ENCODE measurements at regions not wholly inside any gene's neighbourhood (a gene's known extent, or its start where the extent isn't known, plus 50 kb on each side); places are given as distances from the start of the nearest gene placed in this dataset.

DNA sequence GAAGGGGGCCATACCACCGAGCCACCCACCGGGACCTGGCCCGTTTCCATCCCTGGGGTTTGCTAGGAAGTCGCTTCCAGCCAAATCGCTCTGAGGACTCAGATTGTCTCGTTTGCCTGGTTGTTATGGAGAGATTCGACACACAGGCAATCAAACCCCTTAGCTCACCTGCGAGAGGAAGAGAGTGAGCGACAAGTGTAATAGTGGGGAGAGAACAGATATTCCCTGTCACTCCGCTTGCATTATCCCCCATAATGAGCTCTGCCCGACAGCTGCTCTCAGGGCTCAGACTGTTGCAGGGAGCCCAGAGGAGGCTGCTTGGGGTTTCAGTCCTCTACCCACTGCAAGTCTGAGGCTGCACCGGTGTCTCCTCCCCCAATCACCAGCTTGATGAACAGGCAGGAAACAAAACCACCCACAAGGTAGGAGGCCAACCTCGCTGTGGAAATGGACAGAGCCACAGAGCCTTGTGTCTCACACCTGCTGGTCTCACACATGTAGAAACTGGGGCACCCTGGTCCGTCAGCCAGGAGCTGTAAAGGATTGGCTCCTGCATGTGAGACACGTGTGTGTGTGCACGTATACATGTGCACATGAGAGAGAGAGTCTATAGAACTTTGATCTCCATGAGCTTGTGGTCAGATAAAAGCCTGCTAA, 351.1 kb downstream of the BUD13 start:
- H3K9me2 ChIP-seq (ENCODE audit: insufficient read depth, low read length) = no peaks in the 10 kb centered on the region
- H3K4me3 ChIP-seq (ENCODE audit: low read length) = peak overlapping the region; percentile 13
- H3K9me3 ChIP-seq (ENCODE audit: low read length) = peaks cover 4% of the 10 kb centered on the region
- no peak overlapping the region for H3K4me2 ChIP-seq (ENCODE audit: low read length)
- H4K20me1 ChIP-seq (ENCODE audit: insufficient read depth) = no peaks in the 10 kb centered on the region
- no peaks in the 10 kb centered on the region for H3K36me3 ChIP-seq (ENCODE audit: insufficient read depth, low read length)
- no peak overlapping the region for H2AFZ ChIP-seq (ENCODE audit: low read depth, low read length)
- H3F3A ChIP-seq (ENCODE audit: insufficient read depth, low read length, poor library complexity, severe bottlenecking) = no peaks in the 10 kb centered on the region
- H3K9ac ChIP-seq (ENCODE audit: low read length) = peak overlapping the region; percentile 47
- TF ChIP-seq EP300 (conservative IDR thresholded peaks at IDR 0.05; ENCODE audit: poor library complexity, severe bottlenecking) (peak; percentile 56), POLR2AphosphoS5 (IDR thresholded peaks at IDR 0.05) (peak; percentile 54), MXI1 (conservative IDR thresholded peaks at IDR 0.05; ENCODE audit: poor library complexity, severe bottlenecking) (no peak), SMC3 (conservative IDR thresholded peaks at IDR 0.05; ENCODE audit: poor library complexity) (peak; percentile 21), RAD21 (conservative IDR thresholded peaks at IDR 0.05) (no peak), EZH2 (IDR thresholded peaks at IDR 0.05; ENCODE audit: borderline replicate concordance, insufficient read depth, low read length, poor library complexity, severe bottlenecking) (no peak), TAF1 (IDR thresholded peaks at IDR 0.05; ENCODE audit: low read depth) (no peak)
- TF ChIP-seq, protein P1, sequence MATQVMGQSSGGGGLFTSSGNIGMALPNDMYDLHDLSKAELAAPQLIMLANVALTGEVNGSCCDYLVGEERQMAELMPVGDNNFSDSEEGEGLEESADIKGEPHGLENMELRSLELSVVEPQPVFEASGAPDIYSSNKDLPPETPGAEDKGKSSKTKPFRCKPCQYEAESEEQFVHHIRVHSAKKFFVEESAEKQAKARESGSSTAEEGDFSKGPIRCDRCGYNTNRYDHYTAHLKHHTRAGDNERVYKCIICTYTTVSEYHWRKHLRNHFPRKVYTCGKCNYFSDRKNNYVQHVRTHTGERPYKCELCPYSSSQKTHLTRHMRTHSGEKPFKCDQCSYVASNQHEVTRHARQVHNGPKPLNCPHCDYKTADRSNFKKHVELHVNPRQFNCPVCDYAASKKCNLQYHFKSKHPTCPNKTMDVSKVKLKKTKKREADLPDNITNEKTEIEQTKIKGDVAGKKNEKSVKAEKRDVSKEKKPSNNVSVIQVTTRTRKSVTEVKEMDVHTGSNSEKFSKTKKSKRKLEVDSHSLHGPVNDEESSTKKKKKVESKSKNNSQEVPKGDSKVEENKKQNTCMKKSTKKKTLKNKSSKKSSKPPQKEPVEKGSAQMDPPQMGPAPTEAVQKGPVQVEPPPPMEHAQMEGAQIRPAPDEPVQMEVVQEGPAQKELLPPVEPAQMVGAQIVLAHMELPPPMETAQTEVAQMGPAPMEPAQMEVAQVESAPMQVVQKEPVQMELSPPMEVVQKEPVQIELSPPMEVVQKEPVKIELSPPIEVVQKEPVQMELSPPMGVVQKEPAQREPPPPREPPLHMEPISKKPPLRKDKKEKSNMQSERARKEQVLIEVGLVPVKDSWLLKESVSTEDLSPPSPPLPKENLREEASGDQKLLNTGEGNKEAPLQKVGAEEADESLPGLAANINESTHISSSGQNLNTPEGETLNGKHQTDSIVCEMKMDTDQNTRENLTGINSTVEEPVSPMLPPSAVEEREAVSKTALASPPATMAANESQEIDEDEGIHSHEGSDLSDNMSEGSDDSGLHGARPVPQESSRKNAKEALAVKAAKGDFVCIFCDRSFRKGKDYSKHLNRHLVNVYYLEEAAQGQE (IDR thresholded peaks at IDR 0.05; ENCODE audit: borderline replicate concordance) = no peak
- TF ChIP-seq, protein P2, sequence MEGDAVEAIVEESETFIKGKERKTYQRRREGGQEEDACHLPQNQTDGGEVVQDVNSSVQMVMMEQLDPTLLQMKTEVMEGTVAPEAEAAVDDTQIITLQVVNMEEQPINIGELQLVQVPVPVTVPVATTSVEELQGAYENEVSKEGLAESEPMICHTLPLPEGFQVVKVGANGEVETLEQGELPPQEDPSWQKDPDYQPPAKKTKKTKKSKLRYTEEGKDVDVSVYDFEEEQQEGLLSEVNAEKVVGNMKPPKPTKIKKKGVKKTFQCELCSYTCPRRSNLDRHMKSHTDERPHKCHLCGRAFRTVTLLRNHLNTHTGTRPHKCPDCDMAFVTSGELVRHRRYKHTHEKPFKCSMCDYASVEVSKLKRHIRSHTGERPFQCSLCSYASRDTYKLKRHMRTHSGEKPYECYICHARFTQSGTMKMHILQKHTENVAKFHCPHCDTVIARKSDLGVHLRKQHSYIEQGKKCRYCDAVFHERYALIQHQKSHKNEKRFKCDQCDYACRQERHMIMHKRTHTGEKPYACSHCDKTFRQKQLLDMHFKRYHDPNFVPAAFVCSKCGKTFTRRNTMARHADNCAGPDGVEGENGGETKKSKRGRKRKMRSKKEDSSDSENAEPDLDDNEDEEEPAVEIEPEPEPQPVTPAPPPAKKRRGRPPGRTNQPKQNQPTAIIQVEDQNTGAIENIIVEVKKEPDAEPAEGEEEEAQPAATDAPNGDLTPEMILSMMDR (IDR thresholded peaks at IDR 0.05; ENCODE audit: poor library complexity, severe bottlenecking) = no peak
- no peaks in the 10 kb centered on the region for H3K79me2 ChIP-seq (replicated peaks; ENCODE audit: insufficient read depth, low read length)
- H3K27me3 ChIP-seq (ENCODE audit: insufficient read depth, low read depth, low read length) = no peaks in the 10 kb centered on the region
- H3K27ac ChIP-seq (ENCODE audit: low read length) = peak overlapping the region; percentile 71

DNA sequence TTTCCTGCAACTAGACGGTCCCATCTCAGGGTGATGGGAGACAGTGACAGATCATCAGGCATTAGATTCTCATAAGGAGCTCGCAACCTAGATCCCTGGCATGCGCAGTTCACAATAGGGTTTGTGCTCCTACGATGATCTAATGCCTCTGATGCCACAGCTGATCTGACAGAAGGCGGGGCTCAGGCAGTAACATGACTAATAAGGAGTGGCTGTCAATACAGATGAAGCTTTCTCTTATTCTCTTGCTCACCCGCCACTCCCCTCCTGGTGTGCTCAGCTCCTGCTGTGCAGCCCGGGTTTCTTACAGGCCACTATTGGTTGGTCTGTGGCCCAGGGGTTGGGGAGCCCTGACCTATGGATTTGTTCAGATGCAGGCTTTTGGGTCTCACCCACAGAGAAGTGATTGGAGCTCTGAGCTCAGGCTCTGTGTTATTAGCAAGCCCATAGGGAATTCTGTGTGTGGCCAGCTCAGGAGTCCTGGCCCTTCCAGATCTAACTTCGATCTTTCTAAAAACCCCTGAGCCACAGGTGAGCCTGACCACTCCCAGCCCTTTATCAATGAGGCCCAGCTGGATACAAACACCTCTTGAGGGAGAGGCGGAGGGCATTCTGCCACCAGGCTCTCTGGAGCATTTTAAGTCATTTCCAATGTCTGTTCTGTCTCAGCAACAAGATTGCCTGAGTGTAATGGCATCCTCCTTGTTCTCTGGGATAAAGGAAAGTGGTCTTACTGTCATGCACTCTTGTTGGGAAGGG, 351.8 kb downstream of the BUD13 start:
- peak overlapping the region; percentile 13 for H3K4me3 ChIP-seq (ENCODE audit: low read length)
- H3K36me3 ChIP-seq (ENCODE audit: insufficient read depth, low read length) = no peaks in the 10 kb centered on the region
- H3K27me3 ChIP-seq (ENCODE audit: insufficient read depth, low read depth, low read length) = no peaks in the 10 kb centered on the region
- H3K79me2 ChIP-seq (replicated peaks; ENCODE audit: insufficient read depth, low read length) = no peaks in the 10 kb centered on the region
- peak overlapping the region; percentile 47 for H3K9ac ChIP-seq (ENCODE audit: low read length)
- H3K27ac ChIP-seq (ENCODE audit: low read length) = peak overlapping the region; percentile 71
- TF ChIP-seq, protein P2 (IDR thresholded peaks at IDR 0.05; ENCODE audit: poor library complexity, severe bottlenecking) = no peak
- TF ChIP-seq POLR2AphosphoS5 (IDR thresholded peaks at IDR 0.05) (no peak), MXI1 (conservative IDR thresholded peaks at IDR 0.05; ENCODE audit: poor library complexity, severe bottlenecking) (no peak), EP300 (conservative IDR thresholded peaks at IDR 0.05; ENCODE audit: poor library complexity, severe bottlenecking) (no peak), TAF1 (IDR thresholded peaks at IDR 0.05; ENCODE audit: low read depth) (no peak), SMC3 (conservative IDR thresholded peaks at IDR 0.05; ENCODE audit: poor library complexity) (no peak), EZH2 (IDR thresholded peaks at IDR 0.05; ENCODE audit: borderline replicate concordance, insufficient read depth, low read length, poor library complexity, severe bottlenecking) (no peak), RAD21 (conservative IDR thresholded peaks at IDR 0.05) (no peak)
- TF ChIP-seq, protein P1 (IDR thresholded peaks at IDR 0.05; ENCODE audit: borderline replicate concordance) = no peak
- no peaks in the 10 kb centered on the region for H4K20me1 ChIP-seq (ENCODE audit: insufficient read depth)
- H3F3A ChIP-seq (ENCODE audit: insufficient read depth, low read length, poor library complexity, severe bottlenecking) = no peaks in the 10 kb centered on the region
- peaks cover 4% of the 10 kb centered on the region for H3K9me3 ChIP-seq (ENCODE audit: low read length)
- H3K9me2 ChIP-seq (ENCODE audit: insufficient read depth, low read length) = no peaks in the 10 kb centered on the region
- H3K4me2 ChIP-seq (ENCODE audit: low read length) = no peak overlapping the region
- H2AFZ ChIP-seq (ENCODE audit: low read depth, low read length) = no peak overlapping the region

All from neural cell (in vitro differentiated cells).